Suprapubic skin (tissue), 4 donors: ENCODE measurements at regions not wholly inside any gene's neighbourhood (a gene's known extent, or its start where the extent isn't known, plus 50 kb on each side); places are given as distances from the start of the nearest gene placed in this dataset.

Source experiments
- CTCF ChIP-seq, 2 donors: fragments of 200-600 bp in 1 of 2; fragments of 450-650 bp in 1 of 2; sonication (generic) in 1 of 2; IDR thresholded peaks; one replicate each; pipeline ENCODE4 v1.5.1; 2016 to 2019; ENCODE audit warnings: antibody characterized with exemption in 2 of 2, mild to moderate bottlenecking in 1 of 2, moderate library complexity in 1 of 2
- EP300 ChIP-seq: sonication (generic); formaldehyde crosslinking; IDR thresholded peaks from one replicate; pipeline ENCODE4 v1.6.1; 2017; ENCODE audit warnings: antibody characterized with exemption
- POLR2A ChIP-seq, 2 donors: fragments of 450-650 bp; IDR thresholded peaks; one replicate each; pipeline ENCODE4 v1.6.1; 2017; ENCODE audit warnings: antibody characterized with exemption in 2 of 2, mild to moderate bottlenecking in 2 of 2, moderate library complexity in 2 of 2
- POLR2AphosphoS5 ChIP-seq, 3 donors: sonication (generic); formaldehyde crosslinking; IDR thresholded peaks; one replicate each; pipeline ENCODE4 v1.6.1; 2017; ENCODE audit warnings: antibody characterized with exemption in 3 of 3

- TF ChIP-seq CTCF (IDR thresholded peaks at IDR 0.05) = no peak
- no peak for TF ChIP-seq POLR2A (IDR thresholded peaks at IDR 0.05)
- TF ChIP-seq EP300 = no peak
- TF ChIP-seq POLR2AphosphoS5 (IDR thresholded peaks at IDR 0.05) = no peak
Observed at GRCh38 chr7:125572414-125572813, 642.8 kb upstream of the POT1 start.
